ENCODE measurements at regions not wholly inside any gene's neighbourhood (a gene's known extent, or its start where the extent isn't known, plus 50 kb on each side); places are given as distances from the start of the nearest gene placed in this dataset.

DNA sequence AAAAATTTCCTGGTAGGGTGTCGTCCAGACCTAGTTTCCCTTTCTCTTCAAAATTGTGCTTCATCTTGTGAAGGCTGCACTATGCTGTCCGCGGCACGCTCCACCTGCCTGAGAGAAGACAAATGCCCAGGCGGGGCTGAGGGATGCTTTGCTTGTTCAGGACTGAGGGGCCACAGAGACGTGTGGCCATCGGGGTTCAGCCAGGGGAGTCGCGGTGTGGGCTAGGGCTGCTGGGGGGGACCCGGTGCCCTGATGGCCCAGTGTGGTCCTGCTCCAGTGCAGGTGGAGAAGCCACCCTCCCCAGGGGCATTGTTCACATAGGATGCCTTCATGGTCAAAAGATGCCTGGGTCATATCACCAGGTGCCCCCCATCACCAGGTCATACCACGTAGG, 107.8 kb upstream of the SHH start:
- DNase-seq (ENCODE audit: low read depth): no peak

DNA sequence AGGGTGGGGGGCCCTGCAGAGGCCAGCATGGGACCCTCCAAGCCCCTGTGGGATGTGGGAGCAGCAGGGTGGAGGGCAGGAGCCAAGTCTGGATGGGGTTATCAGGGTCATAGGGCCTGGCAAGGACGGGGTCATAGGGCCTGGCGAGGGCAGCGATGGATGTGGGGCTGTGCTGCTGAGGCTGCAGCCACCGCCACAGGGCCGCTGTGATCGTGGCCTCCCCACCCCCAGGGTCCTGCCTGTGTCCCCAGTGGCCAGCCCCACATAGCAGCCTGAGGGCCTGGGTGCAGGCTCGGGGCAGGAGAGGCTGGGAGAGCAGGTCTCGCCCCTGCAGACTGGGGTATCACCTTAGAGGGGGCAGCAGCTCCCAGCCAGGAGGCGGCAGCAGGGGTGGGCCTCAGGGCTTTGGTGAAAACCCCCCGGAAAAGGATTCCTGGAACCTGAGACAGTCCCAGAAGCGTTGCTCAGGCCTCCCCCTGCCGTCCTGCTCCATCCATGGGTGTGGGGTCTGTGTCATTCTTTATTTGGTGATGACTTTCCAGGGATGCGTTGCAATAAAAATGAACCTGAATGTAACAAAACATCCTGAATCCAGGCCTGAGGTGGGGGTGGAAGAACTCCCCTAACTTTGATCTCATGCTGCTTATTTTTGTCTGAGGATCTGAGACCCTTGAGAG, 107.3 kb upstream of the SHH start:
- no peak for DNase-seq (ENCODE audit: low read depth)

DNA sequence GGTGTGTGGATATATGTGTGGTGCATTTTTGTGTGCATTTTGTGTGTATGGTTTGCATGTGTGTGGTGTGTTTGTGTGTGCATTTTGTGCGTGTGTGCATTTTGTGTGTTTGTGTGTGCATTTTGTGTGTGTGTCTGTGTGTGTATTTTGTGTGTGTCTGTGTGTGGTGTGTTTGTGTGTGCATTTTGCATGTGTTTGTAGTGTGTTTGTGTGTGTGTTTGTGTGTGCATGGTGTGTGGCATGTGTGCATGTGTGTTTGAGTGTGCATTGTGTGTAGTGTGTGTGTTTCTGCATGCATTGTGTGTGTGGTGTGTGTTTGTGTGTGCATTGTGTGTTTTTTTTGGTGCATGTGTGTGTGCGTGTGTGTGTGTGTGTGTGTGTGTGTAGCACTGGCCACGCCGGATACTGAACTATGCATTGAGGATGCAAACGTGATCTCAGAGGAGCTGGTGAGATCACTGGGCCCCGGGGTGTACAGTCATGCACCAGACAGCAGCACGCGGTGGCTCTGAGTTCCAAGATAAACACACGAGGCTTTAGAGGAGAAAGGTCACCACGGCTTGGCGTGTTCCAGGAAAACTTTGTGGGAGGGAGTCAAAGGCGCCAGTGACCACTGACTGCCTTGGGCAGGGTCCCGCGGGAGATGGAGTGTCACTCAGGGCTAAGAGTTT, 106.6 kb upstream of the SHH start:
- no peak for DNase-seq (ENCODE audit: low read depth)

DNA sequence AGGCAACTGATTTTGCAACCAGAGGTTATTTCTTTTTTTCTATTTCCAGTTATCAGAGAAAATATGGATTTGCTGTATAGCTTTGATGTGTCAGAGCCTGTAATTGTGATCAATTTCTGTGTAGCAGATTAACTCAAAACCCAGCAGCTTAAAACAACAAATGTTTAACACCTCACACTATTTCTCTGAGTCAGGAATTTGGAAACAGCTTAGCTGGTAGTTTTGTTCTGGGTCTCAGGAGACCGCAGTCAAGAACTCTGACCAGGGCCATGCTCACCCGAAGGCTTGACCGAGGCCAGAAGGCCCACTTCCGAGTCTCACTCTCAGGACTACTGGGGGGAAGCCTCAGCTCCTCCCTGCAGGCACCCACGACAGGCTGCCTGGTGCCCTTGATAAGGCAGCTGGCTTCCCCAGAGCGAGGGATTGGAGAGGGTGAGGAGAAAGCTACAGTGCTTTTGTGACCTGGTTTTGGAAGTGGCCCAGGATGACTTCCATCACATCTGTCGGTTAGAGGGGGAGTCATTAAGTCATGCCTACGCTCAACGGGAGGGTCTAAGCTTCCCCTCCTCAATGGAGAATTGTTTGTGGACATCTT, 105.7 kb upstream of the SHH start:
- no peak for DNase-seq (ENCODE audit: low read depth)

DNA sequence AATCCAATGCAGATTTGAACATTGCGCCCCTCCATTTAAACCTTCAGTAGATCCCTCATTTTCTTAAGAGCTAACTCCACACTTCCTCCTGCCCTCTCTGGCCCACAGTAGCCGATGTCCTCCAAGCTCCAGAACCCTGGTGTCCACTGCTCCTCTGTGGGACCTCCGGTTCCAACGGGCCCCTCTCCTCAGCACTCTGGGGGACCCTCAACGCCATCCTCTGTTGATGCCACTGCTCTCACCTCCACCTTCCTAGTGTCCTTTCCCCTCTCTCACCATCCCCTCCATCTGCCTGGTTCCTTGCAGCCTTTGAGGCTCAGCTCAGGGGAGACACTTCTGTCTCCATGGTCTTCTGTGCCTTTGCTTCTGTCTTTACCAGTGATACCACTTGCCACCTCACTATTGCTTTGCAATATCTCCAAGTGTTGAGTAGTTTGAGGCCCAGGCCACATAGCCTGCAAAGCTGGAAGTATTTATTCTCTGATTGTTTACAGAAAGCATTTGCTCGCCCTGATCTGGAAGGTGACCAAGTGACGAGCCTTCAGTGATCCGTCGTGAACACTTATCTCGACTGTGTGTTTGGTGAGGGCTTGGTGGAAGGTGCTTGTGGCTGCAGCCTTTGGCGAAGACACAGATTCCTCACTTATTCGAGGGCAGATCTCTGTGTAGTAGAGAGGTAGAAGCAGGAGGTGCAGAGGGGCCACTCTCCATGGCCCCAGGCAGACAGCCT, 104.8 kb upstream of the SHH start:
- DNase-seq (ENCODE audit: low read depth): no peak

DNA sequence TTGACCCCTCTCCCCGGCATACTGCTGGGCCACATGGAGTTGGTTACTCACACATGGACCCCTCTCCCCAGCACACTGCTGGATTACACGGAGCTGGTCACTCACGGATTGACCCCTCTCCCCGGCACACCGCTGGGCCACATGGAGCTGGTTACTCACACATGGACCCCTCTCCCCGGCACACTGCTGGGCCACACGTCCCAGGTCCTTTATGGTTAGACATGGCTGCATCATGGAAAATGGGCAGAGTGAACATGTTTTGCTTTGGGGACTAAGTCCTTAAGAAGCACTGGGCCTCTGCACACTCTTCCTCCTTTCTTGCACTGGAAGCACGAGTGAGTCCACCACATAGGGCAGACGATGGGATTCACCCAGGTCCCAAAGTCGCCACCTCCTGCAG, 102.1 kb upstream of the SHH start:
- DNase-seq (ENCODE audit: low read depth): no peak

DNA sequence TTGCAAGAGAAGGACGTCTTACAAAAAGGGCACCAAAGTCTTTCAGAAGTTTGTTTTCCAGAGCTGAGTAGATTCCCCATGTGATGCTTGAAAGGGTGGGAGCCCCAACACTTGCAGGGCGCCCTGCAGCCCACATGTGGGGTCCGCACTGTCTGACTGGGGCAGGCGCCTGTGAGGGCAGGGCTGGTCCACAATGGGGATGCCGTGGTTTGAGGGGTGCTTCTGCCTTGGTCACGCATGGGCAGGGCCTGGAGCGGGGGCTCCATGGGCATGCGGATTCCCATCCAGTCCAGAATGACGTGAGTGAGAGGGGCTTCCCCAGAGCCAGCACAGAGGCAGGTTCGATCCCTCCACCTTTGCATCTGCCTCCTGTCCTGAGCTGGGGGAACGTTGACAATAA, 101.5 kb upstream of the SHH start:
- no peak for DNase-seq (ENCODE audit: low read depth)

DNA sequence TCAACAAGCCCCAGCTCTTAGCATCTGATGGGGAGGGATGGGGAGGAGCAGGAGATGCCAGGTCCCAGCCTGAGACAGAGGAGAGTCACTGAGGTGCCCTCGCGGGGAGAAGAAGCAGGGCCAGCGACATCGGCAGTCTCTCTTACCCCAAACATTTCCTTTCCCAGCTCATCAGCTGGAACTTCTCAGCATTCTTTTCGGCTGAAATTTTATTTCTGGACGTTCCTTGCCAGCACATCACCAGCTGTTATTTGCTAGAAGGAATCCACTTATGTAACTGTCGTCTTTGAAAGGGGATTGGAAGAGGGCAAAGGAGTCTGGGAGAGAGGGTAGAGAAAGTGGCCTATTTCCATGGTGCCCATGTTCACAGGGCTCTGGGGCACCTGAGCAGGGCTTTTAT, 101.0 kb upstream of the SHH start:
- no peak for DNase-seq (ENCODE audit: low read depth)

DNA sequence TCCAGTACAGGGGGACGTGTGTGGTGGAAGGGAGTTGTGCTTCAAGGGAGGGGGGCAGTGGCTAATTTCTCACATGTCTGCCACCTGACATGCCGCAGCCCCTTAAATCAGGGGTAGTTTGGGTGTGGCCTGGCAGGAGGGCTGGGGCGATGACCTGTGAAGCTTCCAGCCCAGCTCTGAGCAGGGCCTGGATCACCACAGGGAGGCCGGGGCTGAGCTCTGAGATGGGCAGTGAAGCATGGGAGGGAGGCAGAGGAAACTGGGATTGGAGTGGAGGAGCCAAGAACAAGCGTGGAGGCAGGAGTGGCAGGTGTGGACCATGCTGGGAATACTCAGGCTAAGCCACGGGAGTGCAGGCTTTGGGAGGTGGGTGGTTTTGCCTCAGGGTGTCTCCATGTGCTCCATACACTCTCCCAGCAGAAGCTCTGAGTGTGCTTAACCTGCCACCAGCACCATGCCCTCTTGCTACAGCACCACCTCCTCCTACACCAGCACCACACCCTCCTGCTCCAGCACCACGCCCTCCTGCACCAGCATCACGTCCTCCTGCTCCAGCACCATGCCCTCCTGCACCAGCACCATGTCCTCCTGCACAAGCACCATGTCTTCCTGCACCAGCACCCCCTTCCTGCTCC, 99.3 kb upstream of the SHH start:
- DNase-seq (ENCODE audit: low read depth): no peak

DNA sequence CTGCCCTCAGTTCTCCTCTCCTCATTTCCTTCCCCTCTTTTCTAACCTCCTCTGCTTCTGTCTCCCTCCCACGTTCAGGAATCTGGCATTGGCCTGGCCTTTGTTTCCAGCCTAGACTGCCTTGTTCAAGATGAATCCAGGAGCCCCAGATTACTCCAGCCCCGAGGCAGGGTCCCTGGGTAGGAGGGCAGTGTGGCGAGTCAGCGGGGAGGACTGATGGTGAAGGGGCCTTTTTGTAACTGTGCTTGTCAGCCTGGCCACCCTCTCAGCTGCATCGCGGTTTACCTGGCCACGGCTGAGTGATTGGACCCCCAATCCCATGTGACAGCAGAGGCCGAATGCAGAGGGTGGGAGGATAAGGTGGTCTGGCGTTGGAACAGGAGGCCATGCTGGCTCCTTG, 96.1 kb upstream of the SHH start:
- no peak for DNase-seq (ENCODE audit: low read depth)

DNA sequence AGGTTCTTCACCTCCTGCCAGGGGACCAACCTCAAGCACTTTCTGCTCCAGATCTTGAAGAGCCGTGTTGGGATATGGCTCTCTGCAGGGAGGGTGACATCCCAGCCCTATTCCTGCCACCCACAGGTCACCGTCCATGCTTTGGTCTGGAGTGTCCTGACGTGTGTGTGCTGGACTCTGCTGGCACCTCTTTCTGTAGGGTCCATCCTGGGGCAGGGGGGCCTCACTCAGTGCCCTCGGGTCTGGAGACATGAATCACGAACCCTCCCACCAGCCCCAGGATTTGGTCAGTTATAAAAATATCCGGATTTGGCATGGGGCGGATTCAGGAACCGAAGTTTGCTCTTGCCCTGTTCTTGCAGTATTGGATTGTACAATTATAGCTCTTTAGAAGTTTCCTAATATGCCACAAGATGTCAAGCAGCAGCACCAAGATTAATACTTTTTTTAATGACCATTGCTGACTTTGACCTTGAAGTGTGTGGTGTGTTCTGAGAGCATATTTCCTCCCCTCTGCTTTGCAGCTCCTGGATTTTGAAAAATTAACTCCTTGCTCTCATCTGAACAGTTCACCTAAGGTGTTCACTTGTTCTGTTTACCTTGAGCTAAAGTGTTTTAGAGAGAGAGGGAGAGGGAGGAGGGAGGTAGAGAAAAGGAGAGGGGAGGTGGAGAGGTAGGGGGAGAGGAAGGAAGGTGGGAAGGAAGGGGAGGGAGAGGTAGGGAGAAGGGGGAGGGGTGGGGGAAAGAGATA, 95.4 kb upstream of the SHH start:
- DNase-seq (ENCODE audit: low read depth): no peak

DNA sequence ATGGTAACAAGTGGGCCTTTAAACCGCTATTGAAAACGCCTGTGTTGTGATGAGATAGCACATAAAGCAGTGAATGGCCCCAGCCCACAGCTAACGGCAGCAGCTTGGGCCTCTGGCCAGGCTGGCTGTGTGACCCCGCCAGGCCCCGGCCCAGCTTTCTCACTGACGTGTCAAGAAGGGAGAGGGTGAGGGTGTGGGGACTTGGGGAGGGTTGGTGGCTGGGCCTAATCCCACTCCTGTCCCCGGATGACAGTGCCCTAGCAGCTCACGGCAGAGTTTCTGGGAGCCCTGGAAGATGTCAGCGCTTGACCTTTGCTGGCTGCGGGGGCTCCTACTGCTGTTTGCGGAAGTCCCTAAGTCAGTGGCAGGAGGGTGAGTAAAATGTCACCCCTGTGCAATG, 88.9 kb upstream of the SHH start:
- DNase-seq (ENCODE audit: low read depth): no peak

DNA sequence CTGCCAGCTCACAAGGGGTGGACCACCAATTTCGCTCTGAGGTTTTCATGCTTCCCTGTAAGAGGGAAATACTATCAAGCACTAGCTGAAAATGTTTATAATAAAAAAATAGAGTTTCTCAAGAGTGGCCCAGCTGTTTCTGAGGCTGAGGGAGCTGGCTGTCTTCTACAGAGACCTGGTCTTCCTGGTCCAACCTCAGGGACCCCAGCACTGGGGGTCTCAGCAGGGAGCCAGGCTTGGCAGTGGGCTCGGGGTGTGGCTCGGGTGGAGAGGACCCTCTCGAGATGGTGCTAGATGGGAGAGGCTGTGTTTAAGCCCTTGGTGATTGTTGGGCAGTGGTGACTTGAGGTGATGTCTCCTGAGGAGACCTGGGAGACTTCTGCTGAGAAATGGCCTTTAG, 87.3 kb upstream of the SHH start:
- DNase-seq (ENCODE audit: low read depth): no peak

DNA sequence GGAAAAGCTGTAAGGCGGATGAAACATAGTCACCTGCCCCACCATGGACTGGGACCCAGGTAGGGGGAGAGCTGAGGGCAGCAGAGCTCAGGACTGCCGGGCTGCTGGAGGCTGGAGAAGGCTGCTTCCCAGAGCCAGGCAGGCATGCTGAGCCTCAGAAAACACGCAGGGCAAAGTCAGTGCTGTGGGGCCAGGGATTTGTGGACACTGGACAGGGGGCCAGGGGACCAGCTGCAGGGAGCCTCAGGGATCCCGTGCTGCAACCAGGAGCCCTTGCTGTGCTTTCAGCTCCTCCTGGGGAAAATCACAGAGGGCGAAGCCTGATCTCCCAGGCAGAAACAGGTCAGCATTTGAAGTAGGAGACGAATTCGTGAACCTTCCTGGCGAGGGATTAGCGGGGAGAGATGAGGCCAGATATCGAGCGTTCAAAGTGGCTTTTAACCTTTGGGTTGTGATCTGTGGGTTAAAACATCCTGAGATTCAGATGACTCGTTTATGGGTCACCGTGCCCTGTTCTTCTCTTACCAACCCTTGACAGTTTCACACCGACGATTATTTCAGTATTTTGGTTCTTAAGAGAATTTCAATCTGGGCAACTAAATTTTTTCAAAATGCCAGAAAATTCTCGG, 85.6 kb upstream of the SHH start:
- no peak for DNase-seq (ENCODE audit: low read depth)

DNA sequence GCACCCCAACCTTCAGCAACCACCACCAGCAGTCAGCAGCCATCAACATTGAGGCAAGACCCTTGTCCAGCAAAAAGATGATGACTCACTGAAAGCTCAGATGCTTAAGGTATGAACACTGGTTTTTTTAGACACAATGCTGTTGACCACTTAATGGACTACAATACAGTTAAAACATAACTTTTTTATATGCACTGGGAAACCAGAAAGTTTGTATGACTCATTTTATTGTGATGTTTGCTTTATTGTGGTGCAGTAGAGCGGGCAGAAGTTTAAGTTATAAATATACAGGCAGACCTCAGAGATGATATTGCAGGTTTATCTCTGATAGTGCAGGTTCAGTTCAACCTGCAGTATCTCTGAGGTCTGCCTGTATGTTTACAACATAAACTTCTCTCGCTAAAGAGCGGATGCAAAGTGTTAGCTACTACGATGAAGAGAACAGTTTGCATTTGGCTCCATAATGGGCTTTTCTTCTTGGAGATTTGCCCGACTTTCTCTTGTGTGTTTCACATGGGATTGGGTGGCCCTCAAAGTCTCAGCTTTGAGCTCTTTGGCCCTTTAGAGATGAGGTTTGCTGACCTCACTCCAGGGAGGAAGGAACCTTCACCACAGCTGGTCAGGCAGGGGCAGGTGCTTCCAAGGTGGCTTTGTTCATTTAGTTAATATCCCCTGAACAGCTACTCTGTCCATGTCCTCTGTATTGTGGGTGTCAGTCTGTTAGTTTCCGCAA, 84.4 kb upstream of the SHH start:
- no peak for DNase-seq (ENCODE audit: low read depth)

DNA sequence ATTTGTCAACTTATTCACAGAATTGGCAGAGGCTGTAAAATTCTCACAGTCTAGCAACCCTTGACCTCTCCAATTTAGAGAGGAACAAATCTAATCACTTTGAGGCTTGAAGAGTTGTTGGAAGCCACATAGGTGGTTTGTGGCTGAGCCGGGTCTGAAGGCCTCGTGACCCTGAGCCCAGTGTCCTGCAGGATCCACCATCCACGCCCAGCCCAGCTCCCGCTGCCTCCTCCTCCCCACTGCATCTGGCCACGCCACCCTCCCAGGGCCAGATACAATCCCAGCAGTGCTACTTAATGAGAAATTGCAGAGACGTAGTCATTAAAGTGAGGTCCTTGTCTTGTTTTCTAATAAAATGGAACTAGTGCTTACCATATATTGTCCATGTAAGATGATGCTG, 81.4 kb upstream of the SHH start:
- DNase-seq (ENCODE audit: low read depth): no peak

DNA sequence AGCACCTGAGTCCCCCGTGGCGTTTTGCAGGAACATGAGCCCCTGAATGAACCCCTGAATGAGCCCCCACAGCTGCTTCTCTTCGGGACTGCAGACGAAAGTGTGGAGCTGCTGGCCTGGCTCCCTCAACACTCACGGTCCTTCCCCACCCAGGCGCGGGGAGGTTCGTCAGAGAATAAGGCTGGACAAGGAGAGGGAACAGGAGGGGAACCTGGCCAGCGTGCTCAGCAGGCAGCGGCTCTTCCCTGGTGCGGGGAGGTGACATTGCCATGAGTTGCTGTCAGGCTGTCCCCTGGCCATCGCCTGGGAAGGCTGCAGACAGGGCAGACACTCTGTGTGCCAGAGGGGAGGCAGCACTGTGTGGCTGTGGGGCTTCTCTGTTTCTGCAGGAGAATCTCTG, 80.9 kb upstream of the SHH start:
- DNase-seq (ENCODE audit: low read depth): no peak

DNA sequence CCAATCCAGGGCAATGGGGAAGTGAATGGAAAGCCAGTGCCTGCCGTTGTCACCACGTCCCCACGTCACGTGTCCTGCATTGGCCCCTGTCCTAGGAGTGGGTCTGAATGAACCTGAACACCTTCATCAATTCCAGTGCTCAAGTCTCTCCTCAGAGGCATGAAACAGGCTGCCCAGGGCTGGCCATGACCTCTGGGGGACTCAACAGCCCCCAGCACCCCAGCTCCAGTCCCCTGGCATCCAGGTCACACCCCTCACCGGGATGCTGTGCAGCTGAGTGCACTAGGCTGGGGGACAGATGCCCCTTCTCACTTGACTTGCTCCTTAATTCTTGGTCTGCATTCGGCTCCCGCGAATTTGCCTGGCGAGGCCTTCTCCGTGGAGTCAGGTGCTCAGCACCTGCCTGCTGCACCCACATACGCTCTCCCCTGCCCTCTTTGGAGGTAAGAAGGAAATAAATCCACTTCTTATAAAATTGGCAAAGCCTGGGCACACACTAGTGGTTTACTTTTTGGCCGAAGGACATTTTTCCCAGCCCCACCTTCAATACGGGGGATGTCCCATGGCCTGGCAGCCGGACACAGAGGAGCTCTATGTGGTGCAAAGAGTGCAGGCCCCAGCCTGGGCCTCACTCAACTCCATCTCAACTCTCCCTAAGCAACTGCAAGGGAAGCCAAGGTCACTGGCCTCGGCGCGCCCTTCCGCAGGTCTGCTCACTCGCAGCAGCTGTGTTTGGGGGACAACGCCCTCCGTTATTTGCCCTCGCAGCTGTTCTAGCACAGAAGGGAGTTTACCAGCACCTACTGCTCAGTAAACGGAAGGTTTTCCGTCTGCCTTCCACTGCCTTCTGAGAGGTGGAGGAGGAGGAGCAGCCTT, 77.6 kb upstream of the SHH start:
- no peak for DNase-seq (ENCODE audit: low read depth)

DNA sequence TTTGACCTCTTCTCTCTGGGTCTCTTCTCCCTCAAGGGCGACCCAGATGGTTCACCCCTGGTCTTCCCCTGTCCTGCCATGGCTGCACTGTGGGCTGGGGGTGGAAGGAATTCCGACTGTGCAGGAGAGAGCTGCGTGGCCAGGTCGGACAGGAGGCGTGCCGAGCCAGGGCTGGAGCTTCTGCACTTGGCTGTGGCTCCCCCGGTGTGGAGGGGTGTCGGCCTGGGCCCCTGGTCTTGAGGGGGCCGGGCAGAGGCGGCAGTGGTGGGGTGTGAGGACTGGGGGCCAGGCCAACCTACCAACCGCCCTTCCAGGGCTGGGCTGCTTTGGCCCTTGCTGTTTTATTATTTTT, 74.9 kb upstream of the SHH start:
- DNase-seq (ENCODE audit: low read depth): no peak
